ENCODE measurements at regions not wholly inside any gene's neighbourhood (a gene's known extent, or its start where the extent isn't known, plus 50 kb on each side); places are given as distances from the start of the nearest gene placed in this dataset.

DNA sequence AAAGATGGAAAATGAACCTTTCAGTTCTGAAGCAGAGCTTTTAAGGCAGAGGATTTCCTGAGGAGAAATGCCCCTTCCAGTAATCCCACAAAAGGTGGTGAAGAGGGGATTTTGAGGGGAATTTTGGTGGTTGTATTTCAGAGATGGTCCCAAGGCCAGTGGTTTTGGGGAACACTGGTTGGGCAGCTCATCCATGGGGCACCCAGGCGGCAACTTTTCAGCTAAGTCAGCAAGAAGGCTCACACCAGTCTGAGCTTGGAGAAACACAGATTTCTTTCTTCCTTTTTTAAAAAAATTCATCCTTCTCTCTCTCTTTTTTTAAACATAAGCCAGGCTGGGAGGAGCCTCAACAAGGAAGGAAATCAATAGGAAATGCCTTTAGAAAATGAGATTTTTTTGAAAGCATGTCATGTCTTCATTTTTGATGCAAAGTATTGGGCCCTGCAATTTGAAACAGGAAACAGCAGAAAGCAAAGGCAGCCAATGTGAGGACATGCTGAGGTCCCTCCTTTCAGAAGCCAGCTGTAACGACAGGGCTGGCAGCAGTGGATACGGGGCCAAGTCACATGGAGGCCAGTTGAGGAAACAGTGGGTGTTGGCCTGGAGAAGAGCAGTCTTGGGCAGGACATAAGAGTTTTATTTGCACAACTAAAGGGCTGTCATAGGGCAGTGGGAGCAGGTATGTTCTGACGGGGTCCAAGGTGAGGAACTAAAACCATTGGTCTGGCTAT lies 155.3 kb upstream of the KLF4 start:
- DNase-seq (ENCODE audit: low spot score) = no peak
- H3K4me3 ChIP-seq = no peak overlapping the region
- H3K27ac ChIP-seq = peak overlapping the region in 1 of 2 donors; percentile 65
- TF ChIP-seq, protein P1, sequence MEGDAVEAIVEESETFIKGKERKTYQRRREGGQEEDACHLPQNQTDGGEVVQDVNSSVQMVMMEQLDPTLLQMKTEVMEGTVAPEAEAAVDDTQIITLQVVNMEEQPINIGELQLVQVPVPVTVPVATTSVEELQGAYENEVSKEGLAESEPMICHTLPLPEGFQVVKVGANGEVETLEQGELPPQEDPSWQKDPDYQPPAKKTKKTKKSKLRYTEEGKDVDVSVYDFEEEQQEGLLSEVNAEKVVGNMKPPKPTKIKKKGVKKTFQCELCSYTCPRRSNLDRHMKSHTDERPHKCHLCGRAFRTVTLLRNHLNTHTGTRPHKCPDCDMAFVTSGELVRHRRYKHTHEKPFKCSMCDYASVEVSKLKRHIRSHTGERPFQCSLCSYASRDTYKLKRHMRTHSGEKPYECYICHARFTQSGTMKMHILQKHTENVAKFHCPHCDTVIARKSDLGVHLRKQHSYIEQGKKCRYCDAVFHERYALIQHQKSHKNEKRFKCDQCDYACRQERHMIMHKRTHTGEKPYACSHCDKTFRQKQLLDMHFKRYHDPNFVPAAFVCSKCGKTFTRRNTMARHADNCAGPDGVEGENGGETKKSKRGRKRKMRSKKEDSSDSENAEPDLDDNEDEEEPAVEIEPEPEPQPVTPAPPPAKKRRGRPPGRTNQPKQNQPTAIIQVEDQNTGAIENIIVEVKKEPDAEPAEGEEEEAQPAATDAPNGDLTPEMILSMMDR (IDR thresholded peaks at IDR 0.05) = no peak

DNA sequence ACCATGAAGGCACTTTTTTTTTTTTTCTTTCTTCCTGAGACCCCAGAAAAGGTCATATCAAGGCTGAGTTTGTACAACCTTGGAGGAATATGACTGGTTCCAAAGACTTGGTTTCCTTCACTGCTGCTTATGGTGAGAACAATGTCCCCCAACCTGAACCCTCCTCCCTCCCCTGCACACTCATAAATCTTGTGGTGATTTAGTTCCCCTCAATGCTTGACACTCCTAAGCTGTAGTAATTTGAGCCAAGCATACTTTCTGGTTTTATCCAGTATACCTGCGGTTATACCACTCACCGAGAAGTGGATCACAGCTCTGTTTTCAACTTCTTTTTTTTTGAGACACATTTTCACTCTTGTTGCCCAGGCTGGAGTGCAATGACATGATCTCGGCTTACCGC lies 149.9 kb upstream of the KLF4 start:
- DNase-seq (ENCODE audit: low spot score) = no peak
- TF ChIP-seq, protein P1 (IDR thresholded peaks at IDR 0.05) = no peak
- no peak overlapping the region for H3K4me3 ChIP-seq
- peak overlapping the region; percentile 94 to 98 for H3K27ac ChIP-seq

DNA sequence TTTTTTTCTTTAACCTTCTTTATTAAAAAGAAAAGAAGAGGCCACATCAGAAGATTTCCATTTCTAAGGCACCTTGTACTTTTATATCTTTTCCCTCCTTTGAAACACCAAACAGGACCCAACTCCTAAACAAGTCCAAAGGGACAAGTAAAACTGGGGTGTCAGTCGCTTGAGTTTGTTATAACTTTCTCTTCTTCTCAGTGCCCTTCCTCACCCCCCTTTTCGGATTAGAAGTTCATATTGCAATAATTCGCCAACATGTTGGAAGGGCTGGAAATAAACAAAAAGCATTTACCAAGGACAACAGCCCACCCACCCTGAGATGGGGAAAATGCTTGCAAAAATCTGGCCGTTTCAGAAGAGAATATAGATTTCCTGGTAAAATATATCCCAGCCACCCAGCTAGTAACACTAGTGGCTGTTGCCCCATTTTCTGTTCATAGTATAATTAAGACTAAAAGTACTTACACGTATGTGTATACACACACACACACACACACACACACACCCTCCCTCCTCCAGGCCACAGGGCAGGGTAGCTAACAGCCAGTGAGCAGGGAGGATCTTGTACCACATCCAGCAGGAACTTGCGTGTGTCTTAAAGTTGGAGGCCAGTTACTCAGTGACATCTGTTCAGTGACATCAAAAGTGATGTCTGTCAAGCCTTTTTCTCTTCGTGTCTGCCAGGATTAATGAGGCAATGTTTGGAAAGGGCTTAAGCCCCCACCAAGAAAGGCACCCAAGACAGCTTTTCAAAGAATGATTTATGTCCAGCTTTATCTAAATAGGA lies 149.1 kb upstream of the KLF4 start:
- peak overlapping the region; percentile 70 for H3K4me3 ChIP-seq
- peak; percentile 88 for DNase-seq (ENCODE audit: low spot score)
- peak overlapping the region; percentile 94 to 98 for H3K27ac ChIP-seq
- TF ChIP-seq, protein P1 (IDR thresholded peaks at IDR 0.05) = no peak

DNA sequence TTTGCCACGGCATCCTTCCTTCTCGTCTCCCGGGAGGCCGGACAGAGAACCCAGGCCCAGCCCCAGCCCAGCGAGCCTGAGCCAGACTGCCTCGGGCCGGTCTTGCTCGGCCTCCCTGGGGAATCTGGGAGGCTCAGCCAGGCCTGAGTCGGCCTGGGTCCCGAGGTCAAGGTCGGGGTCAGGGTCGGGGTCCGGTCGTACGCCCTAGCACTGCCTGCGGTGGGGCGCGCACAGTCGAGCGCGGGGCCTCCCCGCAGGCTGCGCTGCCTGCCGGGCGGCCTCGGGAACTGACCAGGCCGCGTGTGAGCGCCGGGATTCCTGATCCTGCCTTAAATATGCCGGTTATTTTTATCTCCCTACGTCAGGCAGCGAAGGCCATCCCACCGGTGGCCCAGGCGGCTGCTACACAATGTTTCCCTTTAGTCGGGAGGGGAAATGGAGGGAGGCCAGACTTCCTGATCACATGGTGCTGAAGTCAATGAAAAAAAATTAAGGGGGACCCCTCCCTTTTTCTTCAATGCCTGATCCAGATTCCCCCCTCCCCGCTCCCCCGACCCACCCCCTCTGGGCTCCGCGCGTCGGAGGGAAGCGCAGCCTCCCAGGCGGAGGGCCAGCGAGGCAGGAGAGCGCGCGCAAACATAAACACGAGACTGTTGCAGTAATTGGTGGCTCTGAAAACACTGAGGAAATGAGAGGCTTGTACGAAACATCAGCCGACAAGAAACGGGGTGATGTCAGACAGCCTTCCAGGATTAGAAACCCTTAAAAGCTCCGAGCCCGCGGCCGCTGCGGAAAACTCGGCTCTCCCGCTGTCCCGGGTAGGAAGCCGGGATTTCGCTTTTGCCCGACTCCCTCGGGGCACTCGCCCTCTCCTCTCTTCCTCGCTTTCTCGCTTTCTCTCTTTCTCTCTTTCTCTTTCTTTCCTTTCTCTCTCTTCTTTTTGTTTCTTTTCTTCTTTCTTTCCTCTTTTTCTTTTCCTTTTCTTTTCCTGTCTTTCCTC lies 148.2 kb upstream of the KLF4 start:
- H3K4me3 ChIP-seq = peak overlapping the region; percentile 70
- peak; percentile 98 for DNase-seq (ENCODE audit: low spot score)
- peak overlapping the region; percentile 98 to 100 for H3K27ac ChIP-seq
- TF ChIP-seq, protein P1 (IDR thresholded peaks at IDR 0.05) = no peak

DNA sequence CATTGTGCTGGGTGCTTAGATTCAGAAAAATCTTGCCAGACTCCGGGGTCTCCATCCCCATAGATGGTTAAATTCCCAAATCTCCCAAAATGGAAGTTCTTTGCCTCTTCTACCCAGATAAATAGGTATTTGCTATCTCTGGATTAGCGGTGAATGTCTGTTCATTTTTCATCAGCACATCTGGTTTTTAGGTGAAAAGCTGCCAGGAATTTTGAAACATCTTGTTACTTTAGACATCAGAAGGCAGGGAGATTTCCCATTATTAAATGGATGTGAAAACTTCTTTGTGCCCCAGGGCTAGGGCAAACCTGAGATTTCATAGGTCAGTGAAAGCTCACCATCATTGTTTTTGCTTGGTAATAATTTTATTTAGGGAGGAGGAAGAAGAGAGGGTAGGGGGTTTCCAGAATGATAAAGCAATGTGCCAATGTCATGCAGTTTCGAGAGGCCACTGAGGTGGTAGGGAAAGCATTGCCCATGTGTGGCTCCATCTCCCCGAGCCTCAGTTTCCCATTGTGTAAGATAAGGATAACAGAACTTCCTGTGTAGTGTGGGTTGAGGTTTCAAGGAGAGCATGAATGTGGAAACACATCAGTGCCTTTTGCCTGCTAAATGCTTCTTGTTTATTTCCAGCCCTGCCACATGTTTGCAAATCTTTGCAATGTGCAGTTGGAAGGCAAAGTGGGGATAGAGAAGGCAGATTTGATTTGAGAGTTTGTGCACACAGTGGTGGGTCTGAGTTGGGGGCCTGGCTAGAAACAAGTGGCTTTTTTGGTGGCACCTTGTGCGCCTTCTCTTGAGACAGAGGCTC lies 147.2 kb upstream of the KLF4 start:
- H3K27ac ChIP-seq = peak overlapping the region; percentile 98 to 100
- peak overlapping the region; percentile 70 for H3K4me3 ChIP-seq
- no peak for DNase-seq (ENCODE audit: low spot score)
- TF ChIP-seq, protein P1 (IDR thresholded peaks at IDR 0.05) = no peak

DNA sequence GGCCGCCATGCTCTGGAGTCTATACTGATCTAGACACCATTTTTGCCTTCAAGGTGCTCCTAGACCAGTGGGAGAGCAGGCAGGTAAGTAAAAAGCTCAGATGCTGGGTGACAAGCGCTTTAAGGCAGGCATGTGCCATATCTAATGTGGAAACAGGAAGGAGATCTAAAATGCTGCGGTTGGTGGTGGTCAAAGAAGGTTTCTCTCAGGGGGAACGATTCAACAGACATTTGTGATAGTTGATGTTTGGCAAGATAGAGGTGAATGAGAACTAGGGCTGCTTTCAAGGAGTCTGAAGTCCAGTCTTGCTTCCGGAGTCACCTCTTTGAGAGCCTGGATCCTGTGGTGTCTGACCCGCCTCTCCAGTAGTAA lies 146.2 kb upstream of the KLF4 start:
- TF ChIP-seq, protein P1 (IDR thresholded peaks at IDR 0.05) = no peak
- DNase-seq (ENCODE audit: low spot score) = no peak
- peak overlapping the region; percentile 98 to 100 for H3K27ac ChIP-seq
- H3K4me3 ChIP-seq = no peak overlapping the region
